Hematopoietic multipotent progenitor cell treated with erythropoietin and hydrocortisone succinate and interleukin-3 and kit ligand, for 15 days (in vitro differentiated cells): ENCODE measurements at regions not wholly inside any gene's neighbourhood (a gene's known extent, or its start where the extent isn't known, plus 50 kb on each side); places are given as distances from the start of the nearest gene placed in this dataset.
"Not testable (repeated sequence)": the region's sequence is repeated elsewhere in the genome, so short reads cannot be mapped to it uniquely, and the experiment has no call there.

Source experiments
- DNase-seq: peaks from one replicate; pipeline ENCODE4 v3.0.0-alpha.2; 2015; ENCODE audit warnings: low spot score

DNA sequence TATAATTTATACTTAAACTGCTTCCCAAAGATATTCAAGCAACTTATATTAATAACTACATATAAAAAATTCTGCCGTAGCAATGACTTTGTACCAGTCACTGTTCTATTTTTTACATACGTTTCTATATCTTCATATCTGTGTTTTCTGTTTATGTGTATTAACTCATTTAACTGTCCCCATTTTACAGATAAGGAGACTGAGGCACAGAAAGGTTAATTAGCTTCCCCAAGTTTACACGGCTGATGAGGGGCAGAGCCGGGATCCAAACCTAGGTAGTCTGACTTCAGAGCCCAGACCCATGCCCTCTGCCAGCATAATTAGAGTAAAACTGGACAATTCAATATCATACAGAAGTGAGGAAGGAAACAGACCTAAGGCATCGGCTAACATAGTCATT is 259.7 kb upstream of the TUT7 start:
- DNase-seq = no peak

DNA sequence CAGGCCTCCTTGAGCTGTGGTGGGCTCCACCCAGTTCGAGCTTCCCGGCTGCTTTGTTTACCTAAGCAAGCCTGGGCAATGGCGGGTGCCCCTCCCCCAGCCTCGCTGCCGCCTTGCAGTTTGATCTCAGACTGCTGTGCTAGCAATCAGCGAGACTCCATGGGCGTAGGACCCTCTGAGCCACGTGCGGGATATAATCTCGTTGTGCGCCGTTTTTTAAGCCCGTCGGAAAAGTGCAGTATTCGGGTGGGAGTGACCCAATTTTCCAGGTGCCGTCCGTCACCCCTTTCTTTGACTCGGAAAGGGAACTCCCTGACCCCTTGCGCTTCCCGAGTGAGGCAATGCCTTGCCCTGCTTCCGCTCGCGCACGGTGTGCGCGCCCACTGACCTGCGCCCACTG is 257.3 kb upstream of the TUT7 start:
- not testable (repeated sequence) for DNase-seq

DNA sequence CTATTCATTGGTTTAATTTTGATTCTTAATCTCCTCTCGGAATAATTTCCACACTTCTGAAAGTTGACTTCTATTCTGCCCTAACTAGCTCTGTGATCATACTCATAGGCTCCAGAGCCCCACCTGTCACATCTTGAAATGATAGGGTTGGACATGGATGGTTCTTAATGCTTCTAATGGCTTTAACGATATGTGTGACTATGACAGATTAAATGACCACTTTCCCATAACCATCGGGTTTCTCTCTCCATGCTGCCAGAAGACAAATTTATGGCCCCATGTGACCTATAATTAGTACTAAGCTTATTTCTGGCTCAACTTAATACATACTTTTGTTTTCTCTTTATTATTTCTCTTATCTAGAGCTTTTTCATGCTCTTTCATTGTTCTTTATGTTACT is 251.1 kb upstream of the TUT7 start:
- DNase-seq = no peak

GRCh38 chr9:86604741-86605140 is 250.5 kb upstream of the TUT7 start:
- no peak for DNase-seq

GRCh38 chr9:86602715-86603114 is 248.5 kb upstream of the TUT7 start:
- no peak for DNase-seq

- no peak for DNase-seq
Observed at GRCh38 chr9:86601697-86602096, 247.5 kb upstream of the TUT7 start.

GRCh38 chr9:86600977-86601376 is 246.8 kb upstream of the TUT7 start:
- DNase-seq = no peak

DNA sequence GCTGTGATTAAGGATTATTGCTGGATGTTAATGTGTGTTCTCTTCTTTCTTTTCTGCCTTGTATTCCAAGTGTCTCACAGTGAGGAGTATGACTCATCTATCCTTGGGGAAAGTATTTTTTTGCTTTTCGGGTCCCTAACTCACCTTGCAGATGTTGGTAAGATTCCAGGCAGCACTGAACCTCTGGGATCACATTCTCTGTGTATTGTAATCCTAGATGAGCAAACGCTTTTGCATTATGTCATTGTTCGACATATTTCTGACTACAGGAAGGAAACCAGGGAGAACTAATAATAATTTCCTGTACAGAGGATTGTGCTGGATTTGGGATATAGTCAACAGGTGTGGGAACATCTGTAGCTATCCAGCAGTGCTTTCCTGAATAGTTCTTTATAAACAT is 246.1 kb upstream of the TUT7 start:
- no peak for DNase-seq

GRCh38 chr9:86599561-86599960 is 245.4 kb upstream of the TUT7 start:
- no peak for DNase-seq

DNA sequence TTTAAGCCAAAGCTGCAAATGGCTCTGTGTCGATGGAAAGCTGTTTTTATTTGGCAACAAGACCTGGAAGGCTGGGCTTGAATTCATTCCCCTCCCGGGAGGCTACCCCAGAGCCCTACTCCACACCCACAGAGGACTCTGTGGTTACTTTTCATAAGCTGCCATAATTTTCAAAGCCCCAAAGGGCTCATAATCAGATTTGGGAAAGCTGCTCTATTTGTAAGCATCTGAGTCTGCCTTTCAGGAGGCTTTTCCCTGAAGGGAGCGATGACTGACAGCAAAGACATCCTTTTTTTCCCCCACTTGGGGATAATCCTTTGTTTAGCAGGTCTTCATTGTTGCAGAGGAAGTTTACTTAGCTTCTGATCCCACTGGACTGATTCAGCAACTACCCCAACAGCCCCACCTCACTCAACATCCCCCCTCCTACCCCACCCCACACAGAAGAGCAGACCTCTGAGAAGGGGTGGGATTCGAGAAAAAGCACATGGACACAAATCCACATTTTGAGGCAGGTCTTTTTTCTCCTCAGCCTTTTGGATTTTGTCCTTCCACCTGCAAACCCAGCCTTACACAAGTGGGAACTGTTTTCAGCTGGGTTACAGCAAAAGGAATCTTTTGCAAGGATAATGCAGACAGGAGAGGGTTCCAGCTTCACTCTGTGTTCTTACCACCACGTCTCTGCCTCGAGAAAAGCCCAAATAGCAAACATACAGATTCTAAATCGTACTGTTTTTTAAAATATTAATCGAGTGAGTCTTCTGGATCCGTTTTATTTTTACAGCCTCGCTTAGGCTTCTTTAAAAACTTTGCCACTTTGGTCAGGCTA is 244.4 kb upstream of the TUT7 start:
- DNase-seq = no peak

GRCh38 chr9:86594724-86595123 is 240.5 kb upstream of the TUT7 start:
- DNase-seq = no peak

DNA sequence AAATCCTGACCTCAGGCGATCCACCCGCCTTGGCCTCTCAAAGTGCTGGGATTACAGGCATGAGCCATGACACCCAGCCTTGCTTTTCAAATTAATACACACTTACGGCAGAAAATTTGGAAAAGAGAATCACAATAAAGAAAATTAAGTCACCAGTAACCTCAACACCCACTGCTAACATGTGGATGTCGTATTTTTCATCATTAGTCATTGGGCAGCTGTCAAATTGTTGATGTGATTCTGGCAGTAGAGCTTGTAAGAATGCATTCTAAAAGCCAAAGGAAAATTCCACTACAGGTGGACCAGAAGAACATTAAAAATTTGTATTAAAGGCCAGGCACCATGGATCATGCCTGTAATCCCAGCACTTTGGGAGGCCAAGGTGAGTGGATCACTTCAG is 237.3 kb upstream of the TUT7 start:
- DNase-seq = no peak

- DNase-seq = no peak
Observed at GRCh38 chr9:86589730-86590129, 235.5 kb upstream of the TUT7 start.

DNA sequence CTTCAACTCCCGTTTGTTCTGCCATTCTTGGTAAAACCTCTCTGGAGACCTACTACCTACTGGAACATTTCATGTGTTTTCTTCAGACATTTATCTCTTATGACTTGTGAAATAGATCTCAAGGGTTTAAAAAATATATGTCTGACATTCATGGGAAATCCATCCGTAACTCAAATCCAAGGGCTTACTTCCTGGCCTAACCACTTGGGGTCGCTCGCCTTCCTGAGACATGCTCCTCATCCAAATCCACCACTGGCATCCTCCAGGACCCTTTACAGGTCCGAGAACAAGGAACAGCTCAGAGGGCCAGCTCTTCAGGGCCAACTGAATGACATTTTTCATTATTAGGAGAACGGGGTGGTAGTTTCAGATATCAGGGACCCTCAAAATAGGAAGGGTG is 235.1 kb upstream of the TUT7 start:
- no peak for DNase-seq

GRCh38 chr9:86586144-86586494 is 231.9 kb upstream of the TUT7 start:
- DNase-seq = no peak

GRCh38 chr9:86585422-86586143 is 231.4 kb upstream of the TUT7 start:
- no peak for DNase-seq

GRCh38 chr9:86580688-86581087 is 226.5 kb upstream of the TUT7 start:
- no peak for DNase-seq

DNA sequence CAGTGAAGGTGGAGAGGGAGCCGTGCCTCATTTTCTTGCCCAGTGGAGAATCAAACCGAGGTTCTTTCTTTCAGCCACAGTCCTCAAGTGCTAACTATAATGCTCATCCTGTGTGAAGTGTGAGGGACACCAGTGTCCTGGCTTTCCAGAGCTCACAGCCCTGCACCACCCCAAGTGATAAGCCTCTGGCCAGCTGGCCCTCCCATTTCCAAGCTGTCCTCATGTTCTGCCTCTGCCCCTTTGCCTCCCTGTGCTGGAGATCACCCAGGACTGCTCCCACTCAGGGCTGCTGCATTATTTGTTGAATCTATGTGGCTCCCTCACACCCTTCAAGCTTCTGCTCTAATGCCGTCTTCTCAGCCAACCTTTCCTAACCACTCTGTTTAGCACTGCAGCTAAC is 224.5 kb upstream of the TUT7 start:
- no peak for DNase-seq

- DNase-seq = no peak
Observed at GRCh38 chr9:86577420-86578333, 223.5 kb upstream of the TUT7 start.

DNA sequence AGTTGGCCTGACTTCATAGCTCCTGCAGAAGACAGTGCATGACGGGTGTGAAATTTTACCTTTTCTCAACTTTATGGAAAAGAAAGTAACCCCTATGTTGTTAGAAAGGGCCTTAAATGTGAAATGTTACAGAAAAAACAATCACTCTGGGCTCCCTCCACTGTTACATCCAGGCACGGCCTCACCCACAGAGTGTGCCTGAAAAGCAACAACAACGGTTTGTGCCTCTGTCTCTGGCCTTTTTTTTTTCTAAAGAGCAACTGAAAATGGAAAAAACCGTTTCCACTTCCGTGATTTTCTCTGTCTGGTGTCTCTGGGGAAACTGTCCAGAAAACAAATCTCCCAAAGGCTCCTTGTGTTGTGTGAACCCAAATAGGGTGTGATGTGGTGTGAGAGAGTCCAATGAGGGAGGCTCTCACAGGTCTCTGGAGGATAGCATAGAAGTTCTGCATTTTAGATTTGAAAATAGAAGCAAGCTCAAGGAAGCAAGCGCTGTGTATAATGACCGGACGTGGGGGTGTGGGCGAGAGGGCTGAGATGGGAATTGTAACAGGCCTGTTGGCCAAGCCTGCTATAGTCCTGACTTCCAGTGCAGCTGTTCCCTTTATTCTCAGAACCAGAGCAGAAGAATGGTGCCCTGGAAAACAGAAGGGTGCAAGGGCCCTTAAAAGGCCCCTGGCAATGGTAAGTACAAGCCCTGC is 221.8 kb upstream of the TUT7 start:
- no peak for DNase-seq

DNA sequence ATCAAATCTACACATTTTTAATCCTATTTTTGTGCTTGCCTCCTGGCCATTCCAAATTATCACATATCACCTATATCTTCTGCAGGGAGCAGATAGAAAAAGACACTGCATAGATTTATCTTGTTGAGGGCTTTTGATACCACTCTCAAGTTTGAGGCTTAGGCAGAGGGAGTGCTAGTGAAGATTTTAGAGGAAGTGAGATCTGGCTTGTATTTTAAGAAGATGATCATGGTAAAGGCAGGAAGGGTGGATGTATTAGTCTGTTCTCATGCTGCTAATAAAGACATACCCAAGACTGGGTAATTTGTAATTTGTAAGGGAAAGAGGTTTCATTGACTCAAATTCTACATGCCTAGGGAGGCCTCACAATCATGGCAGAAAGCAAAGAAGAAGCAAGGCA is 220.9 kb upstream of the TUT7 start:
- no peak for DNase-seq

- DNase-seq = no peak
Observed at GRCh38 chr9:86573886-86574285, 219.7 kb upstream of the TUT7 start.
